ENCODE measurements at regions not wholly inside any gene's neighbourhood (a gene's known extent, or its start where the extent isn't known, plus 50 kb on each side); places are given as distances from the start of the nearest gene placed in this dataset.

DNA sequence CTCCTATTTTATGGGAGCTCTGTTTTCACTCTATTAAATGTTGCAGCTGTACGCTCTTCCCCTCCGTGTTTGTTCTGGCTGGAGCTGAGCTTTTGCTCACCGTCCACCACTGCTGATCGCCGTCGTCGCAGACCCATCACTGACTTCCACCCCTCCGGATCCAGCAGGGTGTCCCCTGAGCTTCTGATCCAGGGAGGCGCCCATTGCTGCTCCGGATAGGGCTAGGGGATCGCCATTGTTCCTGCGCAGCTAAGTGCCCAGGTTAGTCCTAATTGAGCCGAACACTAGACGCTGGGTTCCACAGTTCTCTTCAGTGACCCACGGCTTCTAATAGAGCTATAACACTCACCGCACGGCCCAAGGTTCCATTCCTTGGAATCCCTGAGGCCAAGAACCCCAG is 96.2 kb upstream of the PRDM9 start:
- TF ChIP-seq POLR2A (IDR thresholded peaks at IDR 0.05; ENCODE audit: low read length), result no peak
- TF ChIP-seq GATA1 (IDR thresholded peaks at IDR 0.05; ENCODE audit: low read depth, low read length), result no peak
